Adipocyte (in vitro differentiated cells): ENCODE measurements at regions not wholly inside any gene's neighbourhood (a gene's known extent, or its start where the extent isn't known, plus 50 kb on each side); places are given as distances from the start of the nearest gene placed in this dataset.
"Not testable (repeated sequence)": the region's sequence is repeated elsewhere in the genome, so short reads cannot be mapped to it uniquely, and the experiment has no call there.

Source experiments
- DNase-seq: peaks from one replicate; pipeline ENCODE4 v3.0.0-alpha.2; 2015; ENCODE audit warnings: low read depth
- H3K27me3 ChIP-seq: replicated peaks from 2 replicates; pipeline ENCODE4 v1.7.0; 2013; ENCODE audit warnings: mild to moderate bottlenecking, low read length, moderate library complexity; ENCODE audit not compliant: control insufficient read depth, insufficient read depth
- H3K36me3 ChIP-seq: 2 replicates; pipeline ENCODE4 v1.7.0; 2013; ENCODE audit warnings: low read length, mild to moderate bottlenecking, moderate library complexity; ENCODE audit not compliant: control insufficient read depth, insufficient read depth, severe bottlenecking
- H3K4me1 ChIP-seq: 2 replicates; pipeline ENCODE4 v1.7.0; 2013; ENCODE audit warnings: mild to moderate bottlenecking, low read length, moderate library complexity; ENCODE audit not compliant: control insufficient read depth, insufficient read depth
- H3K4me3 ChIP-seq: 2 replicates; pipeline ENCODE4 v1.7.0; 2013; ENCODE audit warnings: mild to moderate bottlenecking, low read length, moderate library complexity
- H3K9ac ChIP-seq: 2 replicates; pipeline ENCODE4 v1.7.0; 2013; ENCODE audit warnings: mild to moderate bottlenecking, low read length, moderate library complexity
- H3K9me3 ChIP-seq: 2 replicates; pipeline ENCODE4 v1.7.0; 2013; ENCODE audit warnings: mild to moderate bottlenecking, low read length, moderate library complexity; ENCODE audit not compliant: control insufficient read depth

DNA sequence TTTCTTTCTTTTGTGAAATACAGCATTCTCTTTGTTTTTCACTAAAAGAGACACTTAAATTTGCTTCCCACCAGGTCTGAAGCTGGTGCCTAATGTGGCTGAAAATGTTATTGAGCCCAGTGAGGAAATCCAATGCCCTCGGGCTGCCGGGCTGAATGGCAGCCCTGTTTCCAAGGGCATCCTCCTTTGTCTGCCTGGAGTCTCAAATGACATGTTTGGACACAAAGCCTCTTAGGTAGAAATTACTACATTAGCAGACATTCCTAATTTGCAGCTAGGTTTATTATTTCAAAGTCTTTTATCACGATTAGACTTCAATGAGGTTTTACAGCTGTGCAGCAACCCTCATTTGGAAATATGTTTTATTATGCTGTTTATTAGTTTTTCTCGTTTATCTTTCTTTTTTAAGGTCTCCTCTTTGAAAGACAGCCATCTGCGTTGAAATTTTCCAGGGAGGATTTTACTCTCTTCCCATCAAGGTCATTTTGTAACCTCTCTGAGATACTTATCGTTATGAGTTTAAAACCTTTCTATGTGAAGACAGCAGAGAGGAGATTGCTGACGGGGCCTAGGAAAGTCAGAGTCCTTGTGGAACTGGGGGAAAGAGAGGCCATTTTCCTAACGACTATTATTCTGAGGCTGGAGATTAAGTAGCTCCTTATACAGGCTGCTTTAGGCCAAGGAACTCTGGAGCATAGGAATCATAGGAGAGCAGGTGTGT is 59.0 kb upstream of the ZNF532 start:
- DNase-seq, result peak; percentile 53
- no peaks in the 10 kb centered on the region for H3K4me1 ChIP-seq
- H3K27me3 ChIP-seq, result no peaks in the 10 kb centered on the region
- H3K36me3 ChIP-seq, result no peaks in the 10 kb centered on the region
- H3K9ac ChIP-seq, result no peak overlapping the region
- no peak overlapping the region for H3K4me3 ChIP-seq
- H3K9me3 ChIP-seq, result no peaks in the 10 kb centered on the region

DNA sequence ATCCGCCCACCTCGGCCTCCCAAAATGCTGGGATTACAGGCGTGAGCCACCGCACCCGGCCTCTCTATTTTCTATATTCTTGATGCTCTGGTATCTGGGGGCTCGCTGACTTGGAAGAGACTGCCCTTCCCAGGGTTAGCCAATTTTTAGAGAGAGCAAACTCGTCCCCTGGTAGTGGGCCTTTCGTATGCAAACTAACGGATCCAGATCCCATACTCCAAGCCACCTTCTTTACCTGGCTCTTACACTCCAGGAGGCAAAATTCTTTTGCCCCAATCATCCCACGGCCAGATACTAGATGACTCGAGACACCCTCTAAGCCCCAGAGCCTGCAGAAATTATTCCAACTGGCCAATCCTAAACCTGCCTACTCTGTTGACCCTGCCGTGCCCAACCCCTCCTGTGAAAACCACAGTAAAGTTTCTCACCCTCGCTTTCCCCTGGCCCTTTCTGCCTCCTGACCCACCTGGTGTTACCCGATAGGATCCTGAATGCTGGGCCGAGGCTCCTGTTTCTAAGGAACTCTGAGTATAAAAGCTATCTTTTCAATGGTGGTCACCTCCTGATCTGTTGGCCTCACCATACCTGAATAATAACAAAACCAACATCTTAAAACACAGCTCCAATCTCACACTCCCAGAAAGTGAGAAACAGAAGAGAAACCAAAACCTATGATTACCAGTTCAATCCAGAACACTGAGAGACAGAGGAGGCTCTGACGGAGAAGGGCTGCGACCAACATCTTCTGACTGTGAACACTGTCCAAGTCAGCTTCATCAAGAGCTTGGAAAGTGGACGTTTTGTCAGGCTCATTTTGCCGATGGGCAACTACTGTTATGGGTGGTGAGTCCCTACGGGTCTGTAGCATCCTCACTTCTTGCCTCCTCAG is 57.6 kb upstream of the ZNF532 start:
- Histone ChIP-seq H3K36me3 (no peaks in the 10 kb centered on the region), H3K4me3 (no peak overlapping the region), H3K9me3 (no peaks in the 10 kb centered on the region), H3K9ac (no peak overlapping the region), H3K27me3 (no peaks in the 10 kb centered on the region), H3K4me1 (peaks cover 2% of the 10 kb centered on the region)
- DNase-seq, result no peak

DNA sequence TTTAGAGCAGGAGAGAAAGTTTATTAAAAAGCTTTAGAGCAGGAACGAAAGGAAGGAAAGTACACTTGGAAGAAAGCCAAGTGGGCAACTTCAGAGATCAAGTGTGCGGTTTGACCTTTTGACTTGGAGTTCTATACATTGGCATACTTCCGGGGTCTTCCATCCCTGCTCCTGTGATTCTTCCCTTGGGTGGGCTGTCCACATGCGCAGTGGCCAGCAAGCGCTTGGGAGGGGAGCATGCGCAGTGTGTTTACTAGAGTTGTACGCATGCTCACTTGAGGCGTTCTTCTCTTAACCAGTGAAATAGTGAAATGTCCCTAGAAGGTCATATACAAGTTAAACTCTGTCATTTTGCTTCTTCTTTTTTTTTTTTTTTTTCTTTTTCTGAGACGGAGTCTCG is 56.9 kb upstream of the ZNF532 start:
- DNase-seq, result no peak
- no peaks in the 10 kb centered on the region for H3K9me3 ChIP-seq
- peaks cover 2% of the 10 kb centered on the region for H3K4me1 ChIP-seq
- H3K4me3 ChIP-seq, result no peak overlapping the region
- no peaks in the 10 kb centered on the region for H3K27me3 ChIP-seq
- H3K36me3 ChIP-seq, result no peaks in the 10 kb centered on the region
- no peak overlapping the region for H3K9ac ChIP-seq

DNA sequence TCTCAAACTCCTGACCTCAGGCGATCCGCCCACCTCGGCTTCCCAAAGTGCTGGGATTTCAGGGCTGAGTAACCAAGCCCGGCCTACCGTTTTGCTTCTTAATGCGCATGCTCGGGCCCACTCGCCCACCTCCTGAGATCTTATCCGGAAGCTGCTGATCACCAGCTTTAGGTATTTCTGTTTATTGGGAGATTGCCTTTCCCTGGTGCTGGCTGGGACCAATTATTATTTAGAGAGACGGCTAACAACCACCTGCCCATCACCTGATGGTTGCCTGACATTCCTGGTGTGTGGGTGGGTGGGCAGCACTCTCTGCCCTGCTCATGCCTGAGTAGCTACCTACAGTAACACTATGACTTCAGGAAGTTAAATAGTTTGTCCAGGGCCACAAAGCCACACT is 56.3 kb upstream of the ZNF532 start:
- Histone ChIP-seq H3K9me3 (no peaks in the 10 kb centered on the region), H3K27me3 (no peaks in the 10 kb centered on the region), H3K4me1 (peaks cover 2% of the 10 kb centered on the region), H3K36me3 (no peaks in the 10 kb centered on the region), H3K4me3 (no peak overlapping the region), H3K9ac (no peak overlapping the region)
- DNase-seq, result no peak

DNA sequence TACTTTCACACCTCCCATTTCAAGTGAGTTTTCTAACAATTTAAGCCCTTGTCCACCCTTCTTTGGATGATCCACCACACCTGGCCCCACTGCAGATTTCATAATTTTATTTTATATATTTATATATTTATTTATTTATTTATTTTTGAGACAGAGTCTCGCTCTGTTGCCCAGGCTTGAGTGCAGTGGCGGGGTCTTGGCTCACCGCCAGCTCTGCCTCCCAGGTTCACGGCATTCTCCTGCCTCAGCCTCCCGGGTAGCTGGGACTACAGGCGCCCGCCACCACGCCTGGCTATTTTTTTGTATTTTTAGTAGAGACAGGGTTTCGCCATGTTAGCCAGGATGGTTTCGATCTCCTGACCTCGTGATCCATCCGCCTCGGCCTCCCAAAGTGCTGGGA is 52.8 kb upstream of the ZNF532 start:
- not testable (repeated sequence) for H3K9ac ChIP-seq, H3K36me3 ChIP-seq, H3K4me1 ChIP-seq, H3K9me3 ChIP-seq, H3K4me3 ChIP-seq, H3K27me3 ChIP-seq, DNase-seq

DNA sequence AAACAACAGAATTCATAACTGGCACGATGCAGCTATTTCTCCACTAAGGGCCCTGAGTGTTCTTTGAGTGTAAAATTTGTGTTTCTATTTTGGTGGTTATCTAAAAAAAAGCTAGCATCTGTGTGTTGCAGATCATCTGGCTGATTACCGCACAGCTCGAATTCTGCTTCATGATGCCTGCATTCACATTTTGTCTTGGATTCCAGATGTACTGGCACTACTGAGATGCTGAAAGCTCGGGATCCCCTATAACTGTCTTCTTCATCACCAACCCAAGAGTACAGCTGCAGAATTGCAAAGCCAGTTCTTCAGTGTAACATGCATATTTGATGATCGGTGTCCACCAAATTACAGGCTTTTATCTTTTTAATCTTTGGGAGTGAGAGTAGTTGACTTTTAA is 51.6 kb upstream of the ZNF532 start:
- H3K4me1 ChIP-seq, result peaks cover 2% of the 10 kb centered on the region
- H3K9me3 ChIP-seq, result no peaks in the 10 kb centered on the region
- H3K4me3 ChIP-seq, result no peak overlapping the region
- no peaks in the 10 kb centered on the region for H3K27me3 ChIP-seq
- H3K36me3 ChIP-seq, result no peaks in the 10 kb centered on the region
- no peak overlapping the region for H3K9ac ChIP-seq
- no peak for DNase-seq

DNA sequence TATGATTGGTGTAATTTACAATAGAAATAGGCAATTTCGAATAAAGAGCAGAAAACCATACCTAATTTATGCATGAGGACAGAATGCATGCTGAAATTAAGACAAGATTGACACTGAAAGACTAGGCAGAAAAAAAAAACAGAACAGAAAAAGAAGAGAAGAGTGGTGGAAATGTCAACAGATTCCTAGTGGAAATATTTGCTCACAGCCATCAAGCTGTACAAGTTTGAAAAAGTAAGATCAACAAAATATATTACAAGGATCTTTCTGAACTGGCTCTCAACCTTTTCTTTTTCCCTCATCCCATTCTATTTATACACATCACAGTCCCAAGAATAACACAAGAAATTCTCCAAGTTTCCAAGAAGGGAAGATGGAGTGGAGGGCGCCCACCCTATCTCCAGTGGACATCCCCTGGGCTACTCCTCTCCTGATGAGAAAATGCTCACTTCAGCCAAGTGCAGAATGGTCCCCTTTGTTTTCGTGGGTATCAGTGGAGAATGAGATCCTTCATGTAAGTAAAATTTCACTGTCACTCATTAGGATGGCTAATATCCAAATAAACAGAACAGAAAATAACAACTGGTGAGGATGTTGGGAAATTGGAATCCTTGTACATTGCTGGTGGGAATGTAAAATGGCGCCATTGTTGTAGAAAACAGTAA is 51.0 kb upstream of the ZNF532 start:
- no peaks in the 10 kb centered on the region for H3K36me3 ChIP-seq
- H3K9me3 ChIP-seq, result no peaks in the 10 kb centered on the region
- no peak for DNase-seq
- H3K27me3 ChIP-seq, result no peaks in the 10 kb centered on the region
- no peak overlapping the region for H3K4me3 ChIP-seq
- H3K9ac ChIP-seq, result no peak overlapping the region
- H3K4me1 ChIP-seq, result peaks cover 2% of the 10 kb centered on the region

DNA sequence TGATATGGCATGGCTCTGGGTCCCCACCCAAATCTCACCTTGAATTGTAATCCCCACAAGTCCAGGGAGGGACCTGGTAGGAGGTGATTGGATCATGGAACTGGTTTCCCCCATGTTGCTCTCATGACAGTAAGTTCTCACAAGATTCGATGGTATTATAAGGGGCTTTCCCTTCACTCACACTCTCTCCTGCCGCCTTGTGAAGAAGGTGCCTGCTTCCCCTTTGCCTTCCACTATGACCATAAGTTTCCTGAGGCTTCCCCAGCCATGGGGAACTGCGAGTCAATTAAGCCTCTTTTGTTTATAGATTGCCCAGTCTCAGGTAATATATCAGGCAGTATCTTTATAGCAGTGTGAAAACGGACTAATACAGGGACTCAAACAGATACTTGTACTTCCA is 50.4 kb upstream of the ZNF532 start:
- Histone ChIP-seq H3K36me3 (no peaks in the 10 kb centered on the region), H3K4me3 (no peak overlapping the region), H3K9ac (no peak overlapping the region), H3K27me3 (no peaks in the 10 kb centered on the region), H3K9me3 (no peaks in the 10 kb centered on the region), H3K4me1 (peaks cover 2% of the 10 kb centered on the region)
- DNase-seq, result no peak
